Activated naive CD4-positive, alpha-beta T cell treated with anti-CD3 and anti-CD28 coated beads, Interleukin-2, amount 50 U/mL, for 72 hours (primary cell): ENCODE measurements at regions not wholly inside any gene's neighbourhood (a gene's known extent, or its start where the extent isn't known, plus 50 kb on each side); places are given as distances from the start of the nearest gene placed in this dataset.

ENCODE experiments used
- ATAC-seq, 2 donors: fragments of 150-1000 bp; cut with Tn5 transposase; 2 replicates each; pipeline ENCODE4 v1.10.0; 2021; ENCODE audit warnings: mild to moderate bottlenecking in 2 of 2, moderate library complexity in 2 of 2
- DNase-seq, 2 donors: peaks; one replicate each; pipeline ENCODE4 v3.0.0; 2021 to 2022; ENCODE audit warnings: low spot score in 2 of 2
- H3K27ac Mint-ChIP-seq, 2 donors: one replicate each; pipeline ENCODE4 v1.8.0; 2022; ENCODE audit warnings: mild to moderate bottlenecking in 2 of 2, mixed read lengths in 2 of 2
- H3K36me3 Mint-ChIP-seq, 2 donors: one replicate each; pipeline ENCODE4 v1.8.0; 2022; ENCODE audit warnings: mixed read lengths in 2 of 2
- H3K9me3 Mint-ChIP-seq, 2 donors: one replicate each; pipeline ENCODE4 v1.8.0; 2022; ENCODE audit warnings: mixed read lengths in 2 of 2

GRCh38 chr12:46884362-46884761 lies 58.6 kb upstream of the SLC38A4 start:
- no peaks in the 10 kb centered on the region for H3K36me3 Mint-ChIP-seq
- ATAC-seq (no peak), DNase-seq (no peak)

GRCh38 chr12:46886541-46887041 lies 60.8 kb upstream of the SLC38A4 start:
- ATAC-seq (no peak), DNase-seq (no peak)
- Mint-ChIP-seq H3K9me3 (peaks cover 0 to 4% of the 10 kb centered on the region in 2 donors), H3K36me3 (no peaks in the 10 kb centered on the region), H3K27ac (no peak overlapping the region)

More at GRCh38 chr12:46884362-46884761, 58.6 kb upstream of the SLC38A4 start:
- H3K9me3 Mint-ChIP-seq = no peaks in the 10 kb centered on the region
- no peak overlapping the region for H3K27ac Mint-ChIP-seq

GRCh38 chr12:46887870-46888269 lies 62.1 kb upstream of the SLC38A4 start:
- H3K9me3 Mint-ChIP-seq = peaks cover 0 to 4% of the 10 kb centered on the region in 2 donors
- no peaks in the 10 kb centered on the region for H3K36me3 Mint-ChIP-seq
- DNase-seq (no peak), ATAC-seq (no peak)
- no peak overlapping the region for H3K27ac Mint-ChIP-seq

- Mint-ChIP-seq H3K27ac (no peak overlapping the region), H3K9me3 (peaks cover 0 to 4% of the 10 kb centered on the region in 2 donors), H3K36me3 (no peaks in the 10 kb centered on the region)
- DNase-seq = no peak
- no peak for ATAC-seq
These were observed 62.8 kb upstream of the SLC38A4 start for GRCh38 chr12:46888568-46888967.

GRCh38 chr12:46891306-46891705 lies 65.5 kb upstream of the SLC38A4 start:
- ATAC-seq (no peak), DNase-seq (no peak)
- peaks cover 0 to 4% of the 10 kb centered on the region in 2 donors for H3K9me3 Mint-ChIP-seq
- no peak overlapping the region for H3K27ac Mint-ChIP-seq
- H3K36me3 Mint-ChIP-seq = no peaks in the 10 kb centered on the region

GRCh38 chr12:46892034-46892705 lies 66.4 kb upstream of the SLC38A4 start:
- H3K27ac Mint-ChIP-seq = no peak overlapping the region
- ATAC-seq = no peak
- H3K36me3 Mint-ChIP-seq = peaks cover 0 to 5% of the 10 kb centered on the region in 2 donors
- peaks cover 4% of the 10 kb centered on the region in 2 donors for H3K9me3 Mint-ChIP-seq
- no peak for DNase-seq

- DNase-seq = no peak
- H3K36me3 Mint-ChIP-seq = peaks cover 3 to 6% of the 10 kb centered on the region in 2 donors
- H3K9me3 Mint-ChIP-seq = peaks cover 7 to 8% of the 10 kb centered on the region in 2 donors
- no peak for ATAC-seq
- H3K27ac Mint-ChIP-seq = no peak overlapping the region
These were observed 67.1 kb upstream of the SLC38A4 start for GRCh38 chr12:46892887-46893286.

GRCh38 chr12:46893434-46893833 lies 67.6 kb upstream of the SLC38A4 start:
- no peak overlapping the region for H3K27ac Mint-ChIP-seq
- peaks cover 4 to 6% of the 10 kb centered on the region in 2 donors for H3K36me3 Mint-ChIP-seq
- H3K9me3 Mint-ChIP-seq = peaks cover 8 to 10% of the 10 kb centered on the region in 2 donors
- ATAC-seq (no peak), DNase-seq (no peak)

- H3K27ac Mint-ChIP-seq = no peak overlapping the region
- DNase-seq (no peak), ATAC-seq (no peak)
- peaks cover 4 to 6% of the 10 kb centered on the region in 2 donors for H3K36me3 Mint-ChIP-seq
- peaks cover 7 to 8% of the 10 kb centered on the region in 2 donors for H3K9me3 Mint-ChIP-seq
These were observed 69.9 kb upstream of the SLC38A4 start for GRCh38 chr12:46895726-46896125.

- peaks cover 4 to 6% of the 10 kb centered on the region in 2 donors for H3K36me3 Mint-ChIP-seq
- ATAC-seq (no peak), DNase-seq (no peak)
- peaks cover 7 to 8% of the 10 kb centered on the region in 2 donors for H3K9me3 Mint-ChIP-seq
- no peak overlapping the region for H3K27ac Mint-ChIP-seq
These were observed 70.9 kb upstream of the SLC38A4 start for GRCh38 chr12:46896680-46897079.

- ATAC-seq (no peak), DNase-seq (no peak)
- Mint-ChIP-seq H3K27ac (no peak overlapping the region), H3K36me3 (peaks cover 4 to 6% of the 10 kb centered on the region in 2 donors), H3K9me3 (peaks cover 7 to 8% of the 10 kb centered on the region in 2 donors)
These were observed 72.5 kb upstream of the SLC38A4 start for GRCh38 chr12:46898152-46898931.

GRCh38 chr12:46898989-46899388 lies 73.2 kb upstream of the SLC38A4 start:
- H3K36me3 Mint-ChIP-seq = peaks cover 4 to 6% of the 10 kb centered on the region in 2 donors
- peaks cover 7 to 8% of the 10 kb centered on the region in 2 donors for H3K9me3 Mint-ChIP-seq
- DNase-seq (no peak), ATAC-seq (no peak)
- H3K27ac Mint-ChIP-seq = no peak overlapping the region

- Mint-ChIP-seq H3K36me3 (peaks cover 4 to 6% of the 10 kb centered on the region in 2 donors), H3K9me3 (peaks cover 7 to 8% of the 10 kb centered on the region in 2 donors), H3K27ac (no peak overlapping the region)
- no peak for ATAC-seq
- DNase-seq = no peak
These were observed 75.1 kb upstream of the SLC38A4 start for GRCh38 chr12:46900734-46901463.

- DNase-seq (no peak), ATAC-seq (no peak)
- peaks cover 7 to 8% of the 10 kb centered on the region in 2 donors for H3K9me3 Mint-ChIP-seq
- H3K36me3 Mint-ChIP-seq = peaks cover 4 to 6% of the 10 kb centered on the region in 2 donors
- H3K27ac Mint-ChIP-seq = no peak overlapping the region
These were observed 75.8 kb upstream of the SLC38A4 start for GRCh38 chr12:46901464-46902205.

GRCh38 chr12:46903058-46903457 lies 77.3 kb upstream of the SLC38A4 start:
- ATAC-seq (no peak), DNase-seq (no peak)
- Mint-ChIP-seq H3K27ac (no peak overlapping the region), H3K36me3 (peaks cover 0 to under 1% of the 10 kb centered on the region in 2 donors), H3K9me3 (peaks cover 0 to 2% of the 10 kb centered on the region in 2 donors)
